B cell (primary cell): ENCODE measurements at regions not wholly inside any gene's neighbourhood (a gene's known extent, or its start where the extent isn't known, plus 50 kb on each side); places are given as distances from the start of the nearest gene placed in this dataset.

Experiments used
- ATAC-seq: fragments of 200-7000 bp; cut with Tn5 transposase; one replicate; pipeline ENCODE4 v1.10.0; 2021; ENCODE audit warnings: low read depth, mild to moderate bottlenecking, moderate number of reproducible peaks, moderate library complexity
- CTCF ChIA-PET: fragments of 350-600 bp; sonication (Branson Sonifier 250); formaldehyde crosslinking; loops from one replicate; lab custom pipeline; 2021; ENCODE audit warnings: antibody characterized with exemption, inconsistent platforms; lab: Charles Lee
- POLR2A ChIA-PET: fragments of 350-600 bp; sonication (Branson Sonifier 250); formaldehyde crosslinking; loops from one replicate; lab custom pipeline; 2021; ENCODE audit warnings: antibody characterized with exemption; lab: Charles Lee
- DNase-seq: peaks from one replicate; pipeline ENCODE4 v3.0.0; 2013
- H2AFZ ChIP-seq: 2 replicates; pipeline ENCODE4 v1.6.1; 2012; ENCODE audit warnings: mild to moderate bottlenecking, low read depth, low read length; ENCODE audit not compliant: insufficient read depth, poor library complexity, severe bottlenecking
- H3K27ac ChIP-seq, 2 donors: 1 replicate in 1 of 2; 2 replicates in 1 of 2; pipeline ENCODE4 v1.5.1; 2012 to 2013; ENCODE audit warnings: low read length in 2 of 2, mild to moderate bottlenecking in 2 of 2, moderate library complexity in 1 of 2
- H3K27me3 ChIP-seq, 4 experiments: fragments of 200-600 bp in 1 of 4; sonication (generic) in 1 of 4; replicated peaks in 1 of 4; 1 replicate in 2 of 4; 2 replicates in 2 of 4; pipeline versions ENCODE4 v1.6.1 to v1.7.0; 2013 to 2016; ENCODE audit warnings: low read length in 3 of 4, mild to moderate bottlenecking in 2 of 4, mixed read lengths in 1 of 4, moderate library complexity in 1 of 4; ENCODE audit not compliant: insufficient read depth in 4 of 4, control insufficient read depth in 3 of 4; ENCODE audit errors: control extremely low read depth in 1 of 4
- H3K36me3 ChIP-seq, 2 experiments: replicated peaks in 1 of 2; 1 replicate in 1 of 2; 2 replicates in 1 of 2; pipeline versions ENCODE4 v1.6.1 to v1.7.1; 2013; ENCODE audit warnings: low read length in 1 of 2; ENCODE audit not compliant: insufficient read depth in 2 of 2, control insufficient read depth in 1 of 2; ENCODE audit errors: control extremely low read depth in 1 of 2, extremely low read depth in 1 of 2
- H3K4me1 ChIP-seq, 2 donors: fragments of 200-600 bp in 1 of 2; sonication (generic) in 1 of 2; 1 replicate in 1 of 2; 2 replicates in 1 of 2; pipeline versions ENCODE4 v1.5.1 to v1.6.1; 2013 to 2017; ENCODE audit warnings: low read length in 2 of 2; ENCODE audit not compliant: control insufficient read depth in 2 of 2, insufficient read depth in 2 of 2
- H3K4me2 ChIP-seq: replicated peaks from 2 replicates; pipeline ENCODE3; 2012; ENCODE audit warnings: mild to moderate bottlenecking, low read depth, low read length; ENCODE audit not compliant: poor library complexity, severe bottlenecking
- H3K4me3 ChIP-seq, 5 experiments: fragments of 200-600 bp in 1 of 5; sonication (generic) in 1 of 5; 1 replicate in 3 of 5; 2 replicates in 2 of 5; pipeline versions ENCODE4 v1.5.1 to v1.7.0; 2011 to 2016; ENCODE audit warnings: low read length in 4 of 5, mild to moderate bottlenecking in 4 of 5, low read depth in 2 of 5, control low read depth in 1 of 5, moderate library complexity in 1 of 5; ENCODE audit not compliant: insufficient read depth in 1 of 5; ENCODE audit errors: control extremely low read depth in 1 of 5, extremely low read depth in 1 of 5
- H3K79me2 ChIP-seq: fragments of 200-600 bp; sonication (generic); one replicate; pipeline ENCODE4 v1.6.0; 2016; ENCODE audit warnings: low read length; ENCODE audit not compliant: control insufficient read depth, insufficient read depth
- H3K9ac ChIP-seq: fragments of 200-600 bp; sonication (generic); 2 replicates; pipeline ENCODE4 v1.6.1; 2017; ENCODE audit warnings: mild to moderate bottlenecking, low read length, moderate library complexity
- H3K9me3 ChIP-seq, 3 donors: one replicate each; pipeline versions ENCODE4 v1.6.1 to v1.7.1; 2013; ENCODE audit warnings: low read length in 2 of 3; ENCODE audit not compliant: control insufficient read depth in 2 of 3, insufficient read depth in 1 of 3; ENCODE audit errors: control extremely low read depth in 1 of 3
- H4K20me1 ChIP-seq: 2 replicates; pipeline ENCODE4 v1.6.0; 2012; ENCODE audit warnings: mild to moderate bottlenecking, low read length; ENCODE audit not compliant: insufficient read depth, control insufficient read depth, poor library complexity, severe bottlenecking
- H3K27ac Mint-ChIP-seq: one replicate; pipeline ENCODE4 v1.8.0; 2021; ENCODE audit warnings: mixed read lengths
- H3K27me3 Mint-ChIP-seq: one replicate; pipeline ENCODE4 v1.8.0; 2021; ENCODE audit warnings: mixed read lengths
- H3K4me1 Mint-ChIP-seq: one replicate; pipeline ENCODE4 v1.8.0; 2021; ENCODE audit warnings: mixed read lengths
- H3K4me3 Mint-ChIP-seq: one replicate; pipeline ENCODE4 v1.8.0; 2021; ENCODE audit warnings: mixed read lengths
- H3K9me3 Mint-ChIP-seq: one replicate; pipeline ENCODE4 v1.8.0; 2022; ENCODE audit warnings: mixed read lengths; ENCODE audit not compliant: insufficient read depth
- CTCF ChIP-seq: fragments of 200-600 bp; IDR thresholded peaks from one replicate; pipeline ENCODE4 v1.8.0; 2022; ENCODE audit warnings: antibody characterized with exemption, mild to moderate bottlenecking
- EZH2 ChIP-seq: IDR thresholded peaks from 2 replicates; pipeline ENCODE4 v1.6.1; 2012; ENCODE audit warnings: borderline replicate concordance, low read depth, mild to moderate bottlenecking, moderate library complexity, low read length; ENCODE audit not compliant: insufficient read depth, poor library complexity, severe bottlenecking
- WGBS: methylation state at CpG from one replicate; pipeline ENCODE4 v1.1.5; 2013; ENCODE audit warnings: missing lambda C conversion rate; ENCODE audit not compliant: insufficient coverage; 5-methylcytosine and 5-hydroxymethylcytosine counted together
- intact Hi-C: fragments of 100-400 bp; cut with micrococcal nuclease; formaldehyde crosslinking; loops from one replicate; pipeline ENCODE4 v1.10.0; 2022

- DNase-seq (no peak), ATAC-seq (no peak)
- H3K79me2 ChIP-seq, result no peaks in the 10 kb centered on the region
- no peaks in the 10 kb centered on the region for H4K20me1 ChIP-seq
- no peak overlapping the region for H2AFZ ChIP-seq
- TF ChIP-seq EZH2 (no peak), CTCF (no peak)
- WGBS, result no CpG with 5 or more reads among the region's 3 CpGs
- no peaks in the 10 kb centered on the region for H3K36me3 ChIP-seq
- no peak overlapping the region for H3K9ac ChIP-seq
- H3K4me3 Mint-ChIP-seq, result no peak overlapping the region
- intact Hi-C loops, result no loop called here
- H3K9me3 Mint-ChIP-seq, result no peaks in the 10 kb centered on the region
- no peaks in the 10 kb centered on the region for H3K27me3 ChIP-seq
- H3K27ac ChIP-seq, result no peak overlapping the region
- POLR2A ChIA-PET, result no interaction called here
- CTCF ChIA-PET, result no interaction called here
- H3K27ac Mint-ChIP-seq, result no peak overlapping the region
- H3K4me3 ChIP-seq, result no peak overlapping the region
- H3K4me2 ChIP-seq, result no peak overlapping the region
- peaks cover 4% of the 10 kb centered on the region for H3K27me3 Mint-ChIP-seq
- H3K4me1 ChIP-seq, result no peaks in the 10 kb centered on the region
- no peaks in the 10 kb centered on the region for H3K9me3 ChIP-seq
- H3K4me1 Mint-ChIP-seq, result no peaks in the 10 kb centered on the region
These were observed 76.1 kb upstream of the MYCN start for GRCh38 chr2:15864176-15864769.

GRCh38 chr2:15865923-15866322, 74.4 kb upstream of the MYCN start:
- DNase-seq, result no peak
- ChIA-PET CTCF (no interaction called here), POLR2A (no interaction called here)
- Histone ChIP-seq H3K4me3 (no peak overlapping the region), H2AFZ (no peak overlapping the region), H3K9ac (no peak overlapping the region), H3K36me3 (no peaks in the 10 kb centered on the region), H3K4me1 (no peaks in the 10 kb centered on the region), H3K9me3 (peaks cover 0 to 3% (median 0%) of the 10 kb centered on the region in 3 donors), H3K4me2 (no peak overlapping the region), H3K79me2 (no peaks in the 10 kb centered on the region), H3K27ac (no peak overlapping the region), H3K27me3 (no peaks in the 10 kb centered on the region), H4K20me1 (no peaks in the 10 kb centered on the region)
- ATAC-seq, result no peak
- H3K4me1 Mint-ChIP-seq, result no peaks in the 10 kb centered on the region
- no peak overlapping the region for H3K27ac Mint-ChIP-seq
- H3K9me3 Mint-ChIP-seq, result no peaks in the 10 kb centered on the region
- H3K4me3 Mint-ChIP-seq, result no peak overlapping the region
- intact Hi-C loops, result no loop called here
- no CpG with 5 or more reads among the region's 1 CpG for WGBS
- H3K27me3 Mint-ChIP-seq, result peaks cover 4% of the 10 kb centered on the region
- no peak for TF ChIP-seq EZH2
- TF ChIP-seq CTCF, result no peak
